Right renal pelvis (tissue), 4 donors: ENCODE measurements at regions not wholly inside any gene's neighbourhood (a gene's known extent, or its start where the extent isn't known, plus 50 kb on each side); places are given as distances from the start of the nearest gene placed in this dataset.

Source experiments
- DNase-seq, 4 donors: peaks; one replicate each; pipeline ENCODE4 v3.0.0-alpha.2; 2013; ENCODE audit warnings: low read depth in 4 of 4, low spot score in 3 of 4, missing footprints in 1 of 4

- DNase-seq: peak in 1 of 4 donors; percentile 41
Measured at GRCh38 chr14:22478670-22479069, 110.4 kb downstream of the DAD1 start.

GRCh38 chr14:22478247-22478646 is 110.8 kb downstream of the DAD1 start:
- no peak for DNase-seq

- DNase-seq: no peak
Measured at GRCh38 chr14:22477569-22478194, 111.3 kb downstream of the DAD1 start.

- no peak for DNase-seq
Measured at GRCh38 chr14:22476887-22477286, 112.1 kb downstream of the DAD1 start.

- DNase-seq: no peak
Measured at GRCh38 chr14:22476005-22476751, 112.8 kb downstream of the DAD1 start.

- DNase-seq: no peak
Measured at GRCh38 chr14:22475381-22475780, 113.6 kb downstream of the DAD1 start.

GRCh38 chr14:22474730-22475351 is 114.2 kb downstream of the DAD1 start:
- no peak for DNase-seq

- peak in 2 of 4 donors; percentile 40 to 43 for DNase-seq
Measured at GRCh38 chr14:22472935-22473854, 115.8 kb downstream of the DAD1 start.

- no peak for DNase-seq
Measured at GRCh38 chr14:22472466-22472865, 116.6 kb downstream of the DAD1 start.

GRCh38 chr14:22471545-22472121 is 117.4 kb downstream of the DAD1 start:
- DNase-seq: peak in 3 of 4 donors; percentile 32 to 35 (median 33)

GRCh38 chr14:22469538-22470303 is 119.3 kb downstream of the DAD1 start:
- DNase-seq: no peak

GRCh38 chr14:22468830-22469229 is 120.2 kb downstream of the DAD1 start:
- DNase-seq: no peak

- DNase-seq: no peak
Measured at GRCh38 chr14:22466491-22466890, 122.5 kb downstream of the DAD1 start.

GRCh38 chr14:22465201-22465840 is 123.7 kb downstream of the DAD1 start:
- no peak for DNase-seq

GRCh38 chr14:22464422-22465142 is 124.4 kb downstream of the DAD1 start:
- no peak for DNase-seq

GRCh38 chr14:22463763-22464173 is 125.3 kb downstream of the DAD1 start:
- DNase-seq: no peak

- no peak for DNase-seq
Measured at GRCh38 chr14:22462923-22463322, 126.1 kb downstream of the DAD1 start.

- DNase-seq: no peak
Measured at GRCh38 chr14:22460461-22461195, 128.4 kb downstream of the DAD1 start.
